Mammary epithelial cell (primary cell): ENCODE measurements at regions not wholly inside any gene's neighbourhood (a gene's known extent, or its start where the extent isn't known, plus 50 kb on each side); places are given as distances from the start of the nearest gene placed in this dataset.

ENCODE experiments used
- EZH2 ChIP-seq: IDR thresholded peaks from 2 replicates; pipeline ENCODE4 v1.6.1; 2012; ENCODE audit warnings: low read length, inconsistent platforms, borderline replicate concordance
- TF ChIP-seq, protein P1 (sequence below), 2 donors: IDR thresholded peaks in 1 of 2; conservative IDR thresholded peaks in 1 of 2; 2 replicates each; pipeline ENCODE4 v1.5.1; 2011 to 2012; ENCODE audit warnings: inconsistent platforms in 2 of 2, low read length in 2 of 2, mild to moderate bottlenecking in 2 of 2, control low read depth in 1 of 2, low read depth in 1 of 2; ENCODE audit not compliant: insufficient read depth in 1 of 2; ENCODE audit errors: extremely low read depth in 1 of 2

DNA sequence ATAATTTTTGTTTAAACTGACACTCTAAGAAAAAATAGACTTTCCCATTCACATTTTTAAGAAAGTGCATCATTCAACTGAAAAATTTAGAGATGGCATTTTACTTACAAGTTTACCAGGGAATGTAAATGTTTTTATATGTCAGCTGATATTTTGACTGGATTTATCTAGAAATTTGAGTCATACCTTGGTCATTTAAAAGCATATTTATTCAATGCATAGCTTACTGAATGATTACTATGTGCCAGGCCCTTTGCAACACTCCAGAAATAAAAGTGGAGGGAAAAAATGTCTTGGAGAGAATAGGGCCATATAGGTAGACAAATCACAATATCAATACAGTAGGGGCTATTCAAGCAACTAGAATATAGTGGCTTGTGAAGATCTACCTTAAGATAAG, 98.4 kb upstream of the FAM3C start:
- TF ChIP-seq, protein P1, sequence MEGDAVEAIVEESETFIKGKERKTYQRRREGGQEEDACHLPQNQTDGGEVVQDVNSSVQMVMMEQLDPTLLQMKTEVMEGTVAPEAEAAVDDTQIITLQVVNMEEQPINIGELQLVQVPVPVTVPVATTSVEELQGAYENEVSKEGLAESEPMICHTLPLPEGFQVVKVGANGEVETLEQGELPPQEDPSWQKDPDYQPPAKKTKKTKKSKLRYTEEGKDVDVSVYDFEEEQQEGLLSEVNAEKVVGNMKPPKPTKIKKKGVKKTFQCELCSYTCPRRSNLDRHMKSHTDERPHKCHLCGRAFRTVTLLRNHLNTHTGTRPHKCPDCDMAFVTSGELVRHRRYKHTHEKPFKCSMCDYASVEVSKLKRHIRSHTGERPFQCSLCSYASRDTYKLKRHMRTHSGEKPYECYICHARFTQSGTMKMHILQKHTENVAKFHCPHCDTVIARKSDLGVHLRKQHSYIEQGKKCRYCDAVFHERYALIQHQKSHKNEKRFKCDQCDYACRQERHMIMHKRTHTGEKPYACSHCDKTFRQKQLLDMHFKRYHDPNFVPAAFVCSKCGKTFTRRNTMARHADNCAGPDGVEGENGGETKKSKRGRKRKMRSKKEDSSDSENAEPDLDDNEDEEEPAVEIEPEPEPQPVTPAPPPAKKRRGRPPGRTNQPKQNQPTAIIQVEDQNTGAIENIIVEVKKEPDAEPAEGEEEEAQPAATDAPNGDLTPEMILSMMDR (conservative IDR thresholded peaks at IDR 0.05 in 1 of 2, IDR thresholded peaks at IDR 0.05 in 1 of 2; ENCODE audit: extremely low read depth in 1 of 2, insufficient read depth in 1 of 2, low read depth in 1 of 2, low read length in 2 of 2): no peak
- TF ChIP-seq EZH2: no peak
